ENCODE measurements at regions not wholly inside any gene's neighbourhood (a gene's known extent, or its start where the extent isn't known, plus 50 kb on each side); places are given as distances from the start of the nearest gene placed in this dataset.

- no peak for DNase-seq (ENCODE audit: unreplicated experiment)
- ChIA-PET CTCF (interaction anchor here (0.7 to 1.2 kb wide), 2 partner anchors 55 to 69 kb away, joined by 3 read pairs; no protein-coding TSS in a partner anchor), POLR2A (interaction anchor here (0.9 kb wide), 1 partner anchor 13 kb away, joined by 4 read pairs; no protein-coding TSS in a partner anchor)
- H3K27me3 Mint-ChIP-seq (ENCODE audit: insufficient read depth, unreplicated experiment), result peaks cover 14% of the 10 kb centered on the region
- TF ChIP-seq, protein P1, sequence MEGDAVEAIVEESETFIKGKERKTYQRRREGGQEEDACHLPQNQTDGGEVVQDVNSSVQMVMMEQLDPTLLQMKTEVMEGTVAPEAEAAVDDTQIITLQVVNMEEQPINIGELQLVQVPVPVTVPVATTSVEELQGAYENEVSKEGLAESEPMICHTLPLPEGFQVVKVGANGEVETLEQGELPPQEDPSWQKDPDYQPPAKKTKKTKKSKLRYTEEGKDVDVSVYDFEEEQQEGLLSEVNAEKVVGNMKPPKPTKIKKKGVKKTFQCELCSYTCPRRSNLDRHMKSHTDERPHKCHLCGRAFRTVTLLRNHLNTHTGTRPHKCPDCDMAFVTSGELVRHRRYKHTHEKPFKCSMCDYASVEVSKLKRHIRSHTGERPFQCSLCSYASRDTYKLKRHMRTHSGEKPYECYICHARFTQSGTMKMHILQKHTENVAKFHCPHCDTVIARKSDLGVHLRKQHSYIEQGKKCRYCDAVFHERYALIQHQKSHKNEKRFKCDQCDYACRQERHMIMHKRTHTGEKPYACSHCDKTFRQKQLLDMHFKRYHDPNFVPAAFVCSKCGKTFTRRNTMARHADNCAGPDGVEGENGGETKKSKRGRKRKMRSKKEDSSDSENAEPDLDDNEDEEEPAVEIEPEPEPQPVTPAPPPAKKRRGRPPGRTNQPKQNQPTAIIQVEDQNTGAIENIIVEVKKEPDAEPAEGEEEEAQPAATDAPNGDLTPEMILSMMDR (IDR thresholded peaks at IDR 0.05; ENCODE audit: unreplicated experiment), result no peak
- intact Hi-C loops (cut with micrococcal nuclease), result no loop called here
- H3K4me3 Mint-ChIP-seq (ENCODE audit: unreplicated experiment), result no peak overlapping the region
- H3K4me1 Mint-ChIP-seq (ENCODE audit: insufficient read depth, unreplicated experiment), result no peaks in the 10 kb centered on the region
- no peaks in the 10 kb centered on the region for H3K9me3 Mint-ChIP-seq (ENCODE audit: unreplicated experiment)
- BruUV-seq (replicated peaks), result no TSS peak
- H3K36me3 Mint-ChIP-seq (ENCODE audit: insufficient read depth, unreplicated experiment), result no peaks in the 10 kb centered on the region
- no peak overlapping the region for H3K27ac Mint-ChIP-seq (ENCODE audit: low read depth, unreplicated experiment)
Measured at GRCh38 chr5:122649080-122649479, 125.8 kb upstream of the SNX2 start.

DNA sequence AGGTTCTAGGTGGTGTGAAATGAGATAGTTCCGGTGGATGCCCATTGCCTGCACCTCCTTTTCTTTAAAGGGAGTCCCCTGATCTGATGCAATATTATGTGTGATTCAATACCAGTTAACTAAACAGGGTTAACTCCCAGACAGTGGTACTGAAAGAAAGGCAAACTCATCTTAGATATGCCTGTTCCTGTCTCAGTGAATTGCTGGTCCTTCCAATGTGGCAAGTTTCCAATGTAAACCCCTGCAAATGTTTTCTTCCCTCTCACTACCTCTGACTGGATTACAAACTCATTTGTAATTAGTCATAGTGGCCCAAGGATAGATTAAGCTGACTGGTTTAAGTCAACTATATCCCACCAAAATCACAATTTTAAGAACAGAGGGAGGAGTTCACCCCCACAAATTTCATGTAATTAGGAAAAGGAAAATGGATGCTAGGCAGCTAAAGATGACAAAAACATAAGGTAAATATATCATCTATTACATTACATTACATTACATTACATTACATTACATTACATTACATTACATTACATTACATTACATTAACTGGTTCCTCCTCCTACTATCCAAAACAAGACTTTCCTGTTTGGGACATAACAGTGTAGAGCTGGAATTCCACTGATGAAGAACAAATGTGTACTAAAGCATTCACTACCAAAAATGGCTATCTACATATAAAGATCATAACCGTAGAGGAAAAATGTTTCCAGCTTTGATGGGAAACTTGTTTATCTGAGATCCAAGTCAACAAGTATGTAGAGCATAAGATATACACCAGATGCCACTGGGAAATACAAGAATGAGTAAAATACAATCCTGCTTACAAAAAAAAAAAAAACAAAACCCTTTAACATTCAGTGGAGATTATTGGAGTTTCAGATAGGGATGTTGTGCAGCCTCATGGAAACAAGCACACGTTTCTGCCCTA lies 121.5 kb upstream of the SNX2 start:
- peak; percentile 33 for DNase-seq (ENCODE audit: unreplicated experiment)
- intact Hi-C loops (cut with micrococcal nuclease), result no loop called here
- Mint-ChIP-seq H3K4me3 (ENCODE audit: unreplicated experiment) (no peak overlapping the region), H3K36me3 (ENCODE audit: insufficient read depth, unreplicated experiment) (peaks cover 6% of the 10 kb centered on the region), H3K27me3 (ENCODE audit: insufficient read depth, unreplicated experiment) (peaks cover 3% of the 10 kb centered on the region), H3K27ac (ENCODE audit: low read depth, unreplicated experiment) (no peak overlapping the region), H3K9me3 (ENCODE audit: unreplicated experiment) (no peaks in the 10 kb centered on the region), H3K4me1 (ENCODE audit: insufficient read depth, unreplicated experiment) (no peaks in the 10 kb centered on the region)
- ChIA-PET CTCF (interaction anchor here (0.6 to 0.9 kb wide), 3 partner anchors 8 to 121 kb away, joined by 3 to 7 read pairs (median 4); no protein-coding TSS in a partner anchor), POLR2A (interaction anchor here (0.7 to 0.9 kb wide), 2 partner anchors 8 to 458 kb away, joined by 3 read pairs; no protein-coding TSS in a partner anchor)
- BruUV-seq (replicated peaks), result no TSS peak
- TF ChIP-seq, protein P1 (IDR thresholded peaks at IDR 0.05; ENCODE audit: unreplicated experiment), result no peak

- Mint-ChIP-seq H3K4me3 (ENCODE audit: unreplicated experiment) (no peak overlapping the region), H3K27me3 (ENCODE audit: insufficient read depth, unreplicated experiment) (no peaks in the 10 kb centered on the region), H3K36me3 (ENCODE audit: insufficient read depth, unreplicated experiment) (peaks cover 6% of the 10 kb centered on the region), H3K4me1 (ENCODE audit: insufficient read depth, unreplicated experiment) (no peaks in the 10 kb centered on the region), H3K27ac (ENCODE audit: low read depth, unreplicated experiment) (no peak overlapping the region), H3K9me3 (ENCODE audit: unreplicated experiment) (no peaks in the 10 kb centered on the region)
- intact Hi-C loops (cut with micrococcal nuclease), result no loop called here
- DNase-seq (ENCODE audit: unreplicated experiment), result peak; percentile 10
- ChIA-PET POLR2A (no interaction called here), CTCF (interaction anchor here (0.6 kb wide), 1 partner anchor 48 kb away, joined by 3 read pairs; no protein-coding TSS in a partner anchor)
- BruUV-seq (replicated peaks), result no TSS peak
- TF ChIP-seq, protein P1 (IDR thresholded peaks at IDR 0.05; ENCODE audit: unreplicated experiment), result no peak
Measured at GRCh38 chr5:122656160-122656559, 118.7 kb upstream of the SNX2 start.

DNA sequence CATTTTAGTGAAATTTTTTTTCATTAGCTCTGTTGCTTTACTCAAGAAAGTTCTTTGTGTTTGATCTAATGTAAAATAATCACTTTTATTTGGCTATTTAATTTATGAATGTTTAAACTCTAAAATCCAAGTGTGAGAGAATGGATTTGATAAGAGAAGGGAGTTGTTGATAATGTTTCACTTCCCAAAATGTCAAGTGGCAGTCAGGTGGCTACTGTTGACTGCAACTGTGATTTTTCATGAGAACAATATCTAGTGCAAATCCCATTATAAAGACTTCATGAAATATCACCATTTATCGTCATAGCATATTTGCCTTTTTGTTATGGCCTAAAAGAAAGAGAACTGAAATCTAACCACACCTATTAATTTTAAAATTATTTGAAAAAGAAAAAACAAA lies 118.3 kb upstream of the SNX2 start:
- Mint-ChIP-seq H3K27me3 (ENCODE audit: insufficient read depth, unreplicated experiment) (no peaks in the 10 kb centered on the region), H3K9me3 (ENCODE audit: unreplicated experiment) (no peaks in the 10 kb centered on the region), H3K36me3 (ENCODE audit: insufficient read depth, unreplicated experiment) (peaks cover 6% of the 10 kb centered on the region), H3K4me1 (ENCODE audit: insufficient read depth, unreplicated experiment) (peaks cover 4% of the 10 kb centered on the region), H3K27ac (ENCODE audit: low read depth, unreplicated experiment) (no peak overlapping the region), H3K4me3 (ENCODE audit: unreplicated experiment) (no peak overlapping the region)
- intact Hi-C loops (cut with micrococcal nuclease), result no loop called here
- no peak for DNase-seq (ENCODE audit: unreplicated experiment)
- ChIA-PET POLR2A (no interaction called here), CTCF (interaction anchor here (0.6 kb wide), 1 partner anchor 85 kb away, joined by 3 read pairs; no protein-coding TSS in a partner anchor)
- TF ChIP-seq, protein P1 (IDR thresholded peaks at IDR 0.05; ENCODE audit: unreplicated experiment), result no peak
- BruUV-seq (replicated peaks), result no TSS peak
